PC-9 (cell line): ENCODE measurements at regions not wholly inside any gene's neighbourhood (a gene's known extent, or its start where the extent isn't known, plus 50 kb on each side); places are given as distances from the start of the nearest gene placed in this dataset.

Experiments
- CTCF ChIP-seq: fragments of 200-600 bp; sonication (generic); conservative IDR thresholded peaks from 2 replicates; pipeline ENCODE4 v1.6.1; 2017; ENCODE audit warnings: mixed run types, antibody characterized with exemption, mild to moderate bottlenecking, moderate library complexity
- EZH2 ChIP-seq: fragments of 200-600 bp; sonication (generic); IDR thresholded peaks from 2 replicates; pipeline ENCODE4 v1.8.0; 2017; ENCODE audit warnings: antibody characterized with exemption, low read depth

- TF ChIP-seq CTCF, result no peak
- TF ChIP-seq EZH2, result no peak
Observed at GRCh38 chr1:5688081-5689077, 303.8 kb downstream of the NPHP4 start.
